GM12878 (cell line): ENCODE measurements at regions not wholly inside any gene's neighbourhood (a gene's known extent, or its start where the extent isn't known, plus 50 kb on each side); places are given as distances from the start of the nearest gene placed in this dataset.

Experiments
- ATAC-seq: fragments of 200-7000 bp; cut with Tn5 transposase; 3 replicates; pipeline ENCODE4 v1.9.1; 2020; ENCODE audit warnings: mild to moderate bottlenecking, moderate library complexity
- BruUV-seq: library from RNA; stranded (reverse); fragments of 400-500 nt; replicated peaks from 2 replicates; lab custom pipeline; 2021; lab: Mats Ljungman, UMichigan
- CTCF ChIA-PET: fragments of 300-600 bp; sonication (Branson Sonifier 250); formaldehyde crosslinking; extraction: SDS; loops from one replicate; lab custom pipeline; 2021; ENCODE audit warnings: inconsistent platforms; lab: Yijun Ruan, JAX
- POLR2A ChIA-PET: fragments of 350-600 bp; formaldehyde crosslinking; extraction: SDS; loops from one replicate; lab custom pipeline; 2021; ENCODE audit warnings: inconsistent platforms; lab: Charles Lee
- RAD21 ChIA-PET: fragments of 300-600 bp; sonication (Branson Sonifier 250); formaldehyde crosslinking; loops from one replicate; lab custom pipeline; 2023; ENCODE audit warnings: antibody characterized with exemption; ENCODE audit not compliant: unreplicated experiment; lab: Charles Lee
- SMC1A ChIA-PET: fragments of 300-600 bp; sonication (Branson Sonifier 250); formaldehyde crosslinking; loops from one replicate; lab custom pipeline; 2023; ENCODE audit not compliant: unreplicated experiment, uncharacterized antibody; lab: Charles Lee
- DNase-seq: peaks from one replicate; pipeline ENCODE4 v3.0.0-alpha.2; 2011; ENCODE audit warnings: low read depth, low spot score
- FAIRE-seq: peaks from 3 replicates; lab custom pipeline; 2011; peaks lifted over from hg19 to GRCh38; lab: Jason Lieb, UNC
- H2AFZ ChIP-seq: 2 replicates; pipeline ENCODE4 v1.6.0; 2011; ENCODE audit warnings: low read depth, low read length, control low read depth; ENCODE audit not compliant: control insufficient read depth
- H3K27ac ChIP-seq: 2 replicates; pipeline ENCODE4 v1.5.1; 2011; ENCODE audit warnings: control low read depth; ENCODE audit not compliant: control insufficient read depth, insufficient read depth
- H3K27me3 ChIP-seq, 2 experiments: replicated peaks in 1 of 2; 2 replicates each; pipeline versions ENCODE4 v1.6.0 to v1.6.1; 2011; ENCODE audit warnings: low read length in 1 of 2; ENCODE audit not compliant: control insufficient read depth in 2 of 2, insufficient read depth in 2 of 2
- H3K36me3 ChIP-seq, 2 experiments: 2 replicates each; pipeline ENCODE4 v1.5.1; 2011; ENCODE audit warnings: low read length in 1 of 2; ENCODE audit not compliant: control insufficient read depth in 2 of 2, insufficient read depth in 2 of 2
- H3K4me1 ChIP-seq: 2 replicates; pipeline ENCODE4 v1.6.1; 2011; ENCODE audit warnings: mild to moderate bottlenecking, low read length, moderate library complexity, mixed read lengths; ENCODE audit not compliant: control insufficient read depth, insufficient read depth
- H3K4me2 ChIP-seq: 2 replicates; pipeline ENCODE4 v1.6.0; 2011; ENCODE audit warnings: control low read depth; ENCODE audit not compliant: control insufficient read depth, insufficient read depth
- H3K4me3 ChIP-seq: fragments of 200-600 bp; sonication (generic); 2 replicates; pipeline ENCODE4 v1.5.1; 2016
- H3K79me2 ChIP-seq: 2 replicates; pipeline ENCODE4 v1.6.0; 2011; ENCODE audit warnings: low read length; ENCODE audit not compliant: control insufficient read depth, insufficient read depth
- H3K9ac ChIP-seq: 2 replicates; pipeline ENCODE4 v1.8.0; 2011; ENCODE audit warnings: low read length, control low read depth, mixed read lengths; ENCODE audit not compliant: control insufficient read depth, insufficient read depth
- H3K9me3 ChIP-seq: replicated peaks from 3 replicates; pipeline ENCODE4 v1.5.1; 2011; ENCODE audit warnings: mild to moderate bottlenecking, low read length; ENCODE audit not compliant: control insufficient read depth, insufficient read depth
- H4K20me1 ChIP-seq: 2 replicates; pipeline ENCODE4 v1.6.0; 2011; ENCODE audit not compliant: control insufficient read depth, insufficient read depth
- CREB1 ChIP-seq: IDR thresholded peaks from 2 replicates; pipeline ENCODE4 v1.6.1; 2012; ENCODE audit warnings: low read depth, mild to moderate bottlenecking, inconsistent platforms
- ETV6 ChIP-seq, 2 experiments: fragments of 450-650 bp in 1 of 2; IDR thresholded peaks in 1 of 2; conservative IDR thresholded peaks in 1 of 2; 2 replicates each; pipeline ENCODE4 v1.6.1; 2014; ENCODE audit warnings: antibody characterized with exemption in 1 of 2, borderline replicate concordance in 1 of 2, low read depth in 1 of 2, mild to moderate bottlenecking in 1 of 2, moderate library complexity in 1 of 2
- KAT2A ChIP-seq: conservative IDR thresholded peaks from 2 replicates; pipeline ENCODE4 v1.6.1; 2011; ENCODE audit warnings: low read depth, low read length; ENCODE audit not compliant: control insufficient read depth
- KDM1A ChIP-seq: fragments of 200-600 bp; sonication (generic); IDR thresholded peaks from 2 replicates; pipeline ENCODE4 v1.6.1; 2016; ENCODE audit warnings: borderline replicate concordance
- MYC ChIP-seq: IDR thresholded peaks from 2 replicates; pipeline ENCODE4 v1.6.1; 2011; ENCODE audit warnings: mild to moderate bottlenecking, low read length, moderate library complexity, inconsistent platforms; ENCODE audit not compliant: insufficient read depth, insufficient replicate concordance, insufficient read length, severe bottlenecking
- NRF1 ChIP-seq: conservative IDR thresholded peaks from 2 replicates; pipeline ENCODE4 v1.6.1; 2011; ENCODE audit warnings: mild to moderate bottlenecking, low read depth, low read length, improper control_type of control experiment
- POLR2AphosphoS2 ChIP-seq: IDR thresholded peaks from 2 replicates; pipeline ENCODE4 v1.6.1; 2011; ENCODE audit warnings: low read depth, mild to moderate bottlenecking, low read length, improper control_type of control experiment, moderate library complexity
- RCOR1 ChIP-seq: conservative IDR thresholded peaks from 2 replicates; pipeline ENCODE4 v1.6.1; 2012; ENCODE audit warnings: low read depth, low read length, improper control_type of control experiment
- TCF7 ChIP-seq: IDR thresholded peaks from 2 replicates; pipeline ENCODE4 v1.6.1; 2014; ENCODE audit warnings: antibody characterized with exemption, borderline replicate concordance
- ZNF384 ChIP-seq: IDR thresholded peaks from 2 replicates; pipeline ENCODE4 v1.6.1; 2012; ENCODE audit warnings: low read depth, mild to moderate bottlenecking, low read length, improper control_type of control experiment, borderline replicate concordance
- WGBS: methylation state at CpG from one replicate; pipeline ENCODE4 v1.1.6; 2016; ENCODE audit warnings: low lambda C conversion rate; ENCODE audit not compliant: insufficient replicate concordance, insufficient coverage; ENCODE audit errors: missing lambda C conversion rate; 5-methylcytosine and 5-hydroxymethylcytosine counted together
- in situ Hi-C: fragments of 300-500 bp; cut with MboI; formaldehyde crosslinking; loops from 9 replicates; pipeline ENCODE4 v1.14.3; 2018; ENCODE audit warnings: mixed read lengths
- intact Hi-C: fragments of 100-400 bp; cut with micrococcal nuclease; formaldehyde crosslinking; loops from one replicate; pipeline ENCODE4 v1.14.2; 2022; ENCODE audit not compliant: unreplicated experiment
- TF ChIP-seq, protein P1 (sequence below): fragments of 450-650 bp; formaldehyde crosslinking; IDR thresholded peaks from 2 replicates; pipeline ENCODE4 v1.5.0; 2022; ENCODE audit warnings: mild to moderate bottlenecking, missing genetic modification characterization
- TF ChIP-seq, protein P2 (sequence below): fragments of 450-650 bp; IDR thresholded peaks from 2 replicates; pipeline ENCODE4 v1.6.1; 2016; ENCODE audit warnings: mild to moderate bottlenecking

GRCh38 chr2:173657996-173658717, 303.5 kb downstream of the CDCA7 start:
- WGBS = 44% methylated on average over 10 of the region's 10 CpGs
- ChIA-PET CTCF (interaction anchor here (0.9 kb wide), 1 partner anchor 10 kb away, joined by 3 read pairs; no protein-coding TSS in a partner anchor), SMC1A (no interaction called here), RAD21 (no interaction called here), POLR2A (no interaction called here)
- ATAC-seq = no peak
- TF ChIP-seq KDM1A = no peak
- no peak for TF ChIP-seq KAT2A
- no peak for TF ChIP-seq POLR2AphosphoS2
- Histone ChIP-seq H3K36me3 (no peaks in the 10 kb centered on the region), H3K4me1 (no peaks in the 10 kb centered on the region), H3K27ac (no peak overlapping the region), H3K9ac (no peak overlapping the region), H3K27me3 (no peaks in the 10 kb centered on the region; a peak in 1 of 4 replicates), H3K79me2 (no peaks in the 10 kb centered on the region), H2AFZ (no peak overlapping the region), H4K20me1 (no peaks in the 10 kb centered on the region), H3K9me3 (no peaks in the 10 kb centered on the region), H3K4me2 (no peak overlapping the region), H3K4me3 (no peak overlapping the region)
- DNase-seq = no peak
- intact Hi-C loops = no loop called here
- in situ Hi-C loops = no loop called here
- no peak for FAIRE-seq
- no TSS peak for BruUV-seq

- Histone ChIP-seq H3K27me3 (peaks cover 0 to under 1% of the 10 kb centered on the region in 2 experiments; a peak in 1 of 4 replicates), H3K4me3 (no peak overlapping the region), H3K9ac (no peak overlapping the region), H4K20me1 (no peaks in the 10 kb centered on the region), H3K36me3 (no peaks in the 10 kb centered on the region), H3K27ac (no peak overlapping the region), H2AFZ (no peak overlapping the region), H3K79me2 (no peaks in the 10 kb centered on the region), H3K9me3 (no peaks in the 10 kb centered on the region), H3K4me2 (no peak overlapping the region), H3K4me1 (no peaks in the 10 kb centered on the region)
- no TSS peak for BruUV-seq
- RAD21 ChIA-PET = no interaction called here
- CTCF ChIA-PET = no interaction called here
- DNase-seq (no peak), FAIRE-seq (no peak), ATAC-seq (no peak)
- POLR2A ChIA-PET = no interaction called here
- intact Hi-C loops = no loop called here
- SMC1A ChIA-PET = no interaction called here
- WGBS = 5% methylated on average over 2 of the region's 2 CpGs
- in situ Hi-C loops = no loop called here
- TF ChIP-seq CREB1 (no peak), MYC (no peak), ETV6 (conservative IDR thresholded peaks at IDR 0.05 in 1 of 2, IDR thresholded peaks at IDR 0.05 in 1 of 2; ENCODE audit: borderline replicate concordance in 1 of 2, low read depth in 1 of 2) (no peak), RCOR1 (no peak), NRF1 (no peak), KDM1A (no peak), ZNF384 (no peak), TCF7 (no peak)
- TF ChIP-seq, protein P1, sequence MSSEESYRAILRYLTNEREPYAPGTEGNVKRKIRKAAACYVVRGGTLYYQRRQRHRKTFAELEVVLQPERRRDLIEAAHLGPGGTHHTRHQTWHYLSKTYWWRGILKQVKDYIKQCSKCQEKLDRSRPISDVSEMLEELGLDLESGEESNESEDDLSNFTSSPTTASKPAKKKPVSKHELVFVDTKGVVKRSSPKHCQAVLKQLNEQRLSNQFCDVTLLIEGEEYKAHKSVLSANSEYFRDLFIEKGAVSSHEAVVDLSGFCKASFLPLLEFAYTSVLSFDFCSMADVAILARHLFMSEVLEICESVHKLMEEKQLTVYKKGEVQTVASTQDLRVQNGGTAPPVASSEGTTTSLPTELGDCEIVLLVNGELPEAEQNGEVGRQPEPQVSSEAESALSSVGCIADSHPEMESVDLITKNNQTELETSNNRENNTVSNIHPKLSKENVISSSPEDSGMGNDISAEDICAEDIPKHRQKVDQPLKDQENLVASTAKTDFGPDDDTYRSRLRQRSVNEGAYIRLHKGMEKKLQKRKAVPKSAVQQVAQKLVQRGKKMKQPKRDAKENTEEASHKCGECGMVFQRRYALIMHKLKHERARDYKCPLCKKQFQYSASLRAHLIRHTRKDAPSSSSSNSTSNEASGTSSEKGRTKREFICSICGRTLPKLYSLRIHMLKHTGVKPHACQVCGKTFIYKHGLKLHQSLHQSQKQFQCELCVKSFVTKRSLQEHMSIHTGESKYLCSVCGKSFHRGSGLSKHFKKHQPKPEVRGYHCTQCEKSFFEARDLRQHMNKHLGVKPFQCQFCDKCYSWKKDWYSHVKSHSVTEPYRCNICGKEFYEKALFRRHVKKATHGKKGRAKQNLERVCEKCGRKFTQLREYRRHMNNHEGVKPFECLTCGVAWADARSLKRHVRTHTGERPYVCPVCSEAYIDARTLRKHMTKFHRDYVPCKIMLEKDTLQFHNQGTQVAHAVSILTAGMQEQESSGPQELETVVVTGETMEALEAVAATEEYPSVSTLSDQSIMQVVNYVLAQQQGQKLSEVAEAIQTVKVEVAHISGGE (CRISPR knock-in tag) = no peak
- TF ChIP-seq, protein P2, sequence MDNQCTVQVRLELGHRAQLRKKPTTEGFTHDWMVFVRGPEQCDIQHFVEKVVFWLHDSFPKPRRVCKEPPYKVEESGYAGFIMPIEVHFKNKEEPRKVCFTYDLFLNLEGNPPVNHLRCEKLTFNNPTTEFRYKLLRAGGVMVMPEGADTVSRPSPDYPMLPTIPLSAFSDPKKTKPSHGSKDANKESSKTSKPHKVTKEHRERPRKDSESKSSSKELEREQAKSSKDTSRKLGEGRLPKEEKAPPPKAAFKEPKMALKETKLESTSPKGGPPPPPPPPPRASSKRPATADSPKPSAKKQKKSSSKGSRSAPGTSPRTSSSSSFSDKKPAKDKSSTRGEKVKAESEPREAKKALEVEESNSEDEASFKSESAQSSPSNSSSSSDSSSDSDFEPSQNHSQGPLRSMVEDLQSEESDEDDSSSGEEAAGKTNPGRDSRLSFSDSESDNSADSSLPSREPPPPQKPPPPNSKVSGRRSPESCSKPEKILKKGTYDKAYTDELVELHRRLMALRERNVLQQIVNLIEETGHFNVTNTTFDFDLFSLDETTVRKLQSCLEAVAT = no peak
Measured at GRCh38 chr2:173658946-173659371, 304.3 kb downstream of the CDCA7 start.
